ENCODE measurements at regions not wholly inside any gene's neighbourhood (a gene's known extent, or its start where the extent isn't known, plus 50 kb on each side); places are given as distances from the start of the nearest gene placed in this dataset.

GRCh38 chr14:99037777-99038430 is 234.1 kb downstream of the BCL11B start:
- Histone ChIP-seq H3K27ac (no peak overlapping the region), H3K36me3 (no peaks in the 10 kb centered on the region), H3K4me3 (no peak overlapping the region), H3K27me3 (no peaks in the 10 kb centered on the region), H3K4me1 (peaks cover 27% of the 10 kb centered on the region), H3K9me3 (no peaks in the 10 kb centered on the region)
- TF ChIP-seq POLR2AphosphoS5 (IDR thresholded peaks at IDR 0.05) (no peak), POLR2A (IDR thresholded peaks at IDR 0.05) (no peak), EP300 (IDR thresholded peaks at IDR 0.05) (no peak)
- TF ChIP-seq, protein P1, sequence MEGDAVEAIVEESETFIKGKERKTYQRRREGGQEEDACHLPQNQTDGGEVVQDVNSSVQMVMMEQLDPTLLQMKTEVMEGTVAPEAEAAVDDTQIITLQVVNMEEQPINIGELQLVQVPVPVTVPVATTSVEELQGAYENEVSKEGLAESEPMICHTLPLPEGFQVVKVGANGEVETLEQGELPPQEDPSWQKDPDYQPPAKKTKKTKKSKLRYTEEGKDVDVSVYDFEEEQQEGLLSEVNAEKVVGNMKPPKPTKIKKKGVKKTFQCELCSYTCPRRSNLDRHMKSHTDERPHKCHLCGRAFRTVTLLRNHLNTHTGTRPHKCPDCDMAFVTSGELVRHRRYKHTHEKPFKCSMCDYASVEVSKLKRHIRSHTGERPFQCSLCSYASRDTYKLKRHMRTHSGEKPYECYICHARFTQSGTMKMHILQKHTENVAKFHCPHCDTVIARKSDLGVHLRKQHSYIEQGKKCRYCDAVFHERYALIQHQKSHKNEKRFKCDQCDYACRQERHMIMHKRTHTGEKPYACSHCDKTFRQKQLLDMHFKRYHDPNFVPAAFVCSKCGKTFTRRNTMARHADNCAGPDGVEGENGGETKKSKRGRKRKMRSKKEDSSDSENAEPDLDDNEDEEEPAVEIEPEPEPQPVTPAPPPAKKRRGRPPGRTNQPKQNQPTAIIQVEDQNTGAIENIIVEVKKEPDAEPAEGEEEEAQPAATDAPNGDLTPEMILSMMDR (IDR thresholded peaks at IDR 0.05), result no peak
- WGBS, result 75% methylated on average over 8 of the region's 10 CpGs
- no peak for DNase-seq (ENCODE audit: low spot score in 2 of 2)

DNA sequence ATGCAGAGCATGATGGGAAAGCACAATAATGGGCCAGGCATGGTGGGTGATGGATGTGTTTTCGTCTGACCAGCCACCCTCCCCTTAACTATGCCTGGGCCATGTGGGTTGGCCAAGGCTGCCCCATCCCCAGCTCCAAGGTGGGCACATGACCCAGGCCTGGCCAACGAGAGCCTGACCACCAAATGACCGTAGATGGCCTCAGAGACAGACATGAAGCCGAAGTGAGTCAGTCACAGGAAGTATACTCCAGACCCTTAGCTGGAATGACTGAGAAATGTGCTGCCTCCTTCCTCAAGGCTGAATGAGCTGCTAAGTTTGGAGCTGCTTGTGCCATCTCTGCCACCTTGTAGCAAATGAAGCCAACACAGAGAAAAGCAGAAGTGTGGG is 233.6 kb downstream of the BCL11B start:
- Histone ChIP-seq H3K9me3 (no peaks in the 10 kb centered on the region), H3K27me3 (no peaks in the 10 kb centered on the region), H3K4me3 (no peak overlapping the region), H3K4me1 (peaks cover 33% of the 10 kb centered on the region), H3K36me3 (no peaks in the 10 kb centered on the region), H3K27ac (no peak overlapping the region)
- no peak for DNase-seq (ENCODE audit: low spot score in 2 of 2)
- no peak for TF ChIP-seq EP300 (IDR thresholded peaks at IDR 0.05)
- no peak for TF ChIP-seq POLR2AphosphoS5 (IDR thresholded peaks at IDR 0.05)
- 67% methylated on average over 4 of the region's 4 CpGs for WGBS

- WGBS, result 94% methylated on average over 11 of the region's 12 CpGs
- DNase-seq (ENCODE audit: low spot score in 2 of 2), result no peak
- no peak for TF ChIP-seq EP300 (IDR thresholded peaks at IDR 0.05)
- TF ChIP-seq, protein P1 (IDR thresholded peaks at IDR 0.05), result no peak
- no peak for TF ChIP-seq POLR2AphosphoS5 (IDR thresholded peaks at IDR 0.05)
- no peak for TF ChIP-seq POLR2A (IDR thresholded peaks at IDR 0.05)
Observed at GRCh38 chr14:99039331-99040041, 232.5 kb downstream of the BCL11B start.

DNA sequence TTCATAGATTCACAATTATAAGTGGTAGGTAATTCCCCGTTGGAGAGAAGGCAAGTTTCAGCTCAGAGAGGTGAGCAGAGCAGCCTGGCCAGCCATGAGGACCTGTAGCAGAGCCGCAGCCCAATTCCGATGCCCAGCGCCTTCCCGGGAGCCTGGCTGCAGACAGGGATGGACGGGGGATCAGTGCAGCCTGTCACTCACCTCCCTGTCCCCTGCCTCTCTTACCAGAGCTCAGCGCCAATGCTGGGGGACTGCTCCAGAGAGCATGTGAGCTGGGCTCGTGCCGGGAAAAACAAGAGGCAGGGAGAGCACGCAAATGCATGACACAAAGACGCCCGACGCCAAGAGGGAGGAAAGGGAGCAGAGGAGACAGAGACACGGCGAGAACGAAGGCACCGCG is 231.9 kb downstream of the BCL11B start:
- no peaks in the 10 kb centered on the region for H3K27me3 ChIP-seq
- 81% methylated on average over 18 of the region's 18 CpGs for WGBS
- no peaks in the 10 kb centered on the region for H3K36me3 ChIP-seq
- TF ChIP-seq EP300 (IDR thresholded peaks at IDR 0.05), result no peak
- no peak for TF ChIP-seq POLR2A (IDR thresholded peaks at IDR 0.05)
- TF ChIP-seq POLR2AphosphoS5 (IDR thresholded peaks at IDR 0.05), result no peak
- TF ChIP-seq, protein P1 (IDR thresholded peaks at IDR 0.05), result no peak
- H3K27ac ChIP-seq, result no peak overlapping the region
- DNase-seq (ENCODE audit: low spot score in 2 of 2), result peak in 1 of 2 donors; percentile 69
- H3K4me3 ChIP-seq, result no peak overlapping the region
- H3K9me3 ChIP-seq, result no peaks in the 10 kb centered on the region
- peaks cover 33% of the 10 kb centered on the region for H3K4me1 ChIP-seq

More at GRCh38 chr14:99039331-99040041, 232.5 kb downstream of the BCL11B start:
- Histone ChIP-seq H3K4me3 (no peak overlapping the region), H3K4me1 (peaks cover 33% of the 10 kb centered on the region), H3K27me3 (no peaks in the 10 kb centered on the region), H3K36me3 (no peaks in the 10 kb centered on the region), H3K27ac (no peak overlapping the region), H3K9me3 (no peaks in the 10 kb centered on the region)

- DNase-seq (ENCODE audit: low spot score in 2 of 2), result peak in 1 of 2 donors; percentile 28
- Histone ChIP-seq H3K9me3 (no peaks in the 10 kb centered on the region), H3K27me3 (no peaks in the 10 kb centered on the region), H3K36me3 (no peaks in the 10 kb centered on the region), H3K4me1 (peaks cover 26% of the 10 kb centered on the region), H3K27ac (no peak overlapping the region), H3K4me3 (no peak overlapping the region)
- TF ChIP-seq EP300 (IDR thresholded peaks at IDR 0.05) (no peak), POLR2A (IDR thresholded peaks at IDR 0.05) (no peak), POLR2AphosphoS5 (IDR thresholded peaks at IDR 0.05) (no peak)
- TF ChIP-seq, protein P1 (IDR thresholded peaks at IDR 0.05), result no peak
- WGBS, result 87% methylated on average over 17 of the region's 17 CpGs
Observed at GRCh38 chr14:99040711-99041110, 231.3 kb downstream of the BCL11B start.

Data from suprapubic skin (tissue), 4 donors.